Adrenal gland (tissue), 9 donors: ENCODE measurements at regions not wholly inside any gene's neighbourhood (a gene's known extent, or its start where the extent isn't known, plus 50 kb on each side); places are given as distances from the start of the nearest gene placed in this dataset.
"Not testable (repeated sequence)": the region's sequence is repeated elsewhere in the genome, so short reads cannot be mapped to it uniquely, and the experiment has no call there.

Experiments
- DNase-seq, 7 donors: peaks; one replicate each; pipeline ENCODE4 v3.0.0-alpha.2; 2019 to 2020
- H3K27ac ChIP-seq, 5 donors: fragments of 200-600 bp; sonication (generic) in 4 of 5; 1 replicate in 3 of 5; 2 replicates in 2 of 5; pipeline versions ENCODE4 v1.5.1 to v1.8.0; 2016 to 2020; ENCODE audit warnings: mild to moderate bottlenecking in 1 of 5
- H3K27me3 ChIP-seq: fragments of 200-600 bp; 2 replicates; pipeline ENCODE4 v1.8.0; 2021
- H3K36me3 ChIP-seq, 2 donors: fragments of 200-600 bp; replicated peaks in 1 of 2; 1 replicate in 1 of 2; 2 replicates in 1 of 2; pipeline versions ENCODE4 v1.5.1 to v1.8.0; 2018 to 2022
- H3K4me1 ChIP-seq, 2 donors: fragments of 200-600 bp; replicated peaks in 1 of 2; 1 replicate in 1 of 2; 2 replicates in 1 of 2; pipeline versions ENCODE4 v1.5.1 to v1.8.0; 2018 to 2021
- H3K4me3 ChIP-seq, 4 donors: fragments of 200-600 bp; sonication (generic) in 3 of 4; one replicate each; pipeline ENCODE4 v1.5.1; 2016 to 2018
- H3K9me3 ChIP-seq, 3 donors: fragments of 200-600 bp; sonication (generic) in 1 of 3; replicated peaks in 1 of 3; 1 replicate in 2 of 3; 2 replicates in 1 of 3; pipeline versions ENCODE4 v1.5.1 to v1.8.0; 2016 to 2021
- POLR2A ChIP-seq, 2 donors: fragments of 450-650 bp; IDR thresholded peaks; one replicate each; pipeline ENCODE4 v1.6.1; 2017; ENCODE audit warnings: antibody characterized with exemption in 2 of 2, mild to moderate bottlenecking in 2 of 2, moderate library complexity in 1 of 2
- WGBS, 4 donors: extraction: QIAGEN DNeasy Blood & Tissue Kit in 2 of 4; methylation state at CpG; one replicate each; pipeline versions ENCODE4 v1.1.5 to v1.1.7; 2013 to 2017; 5-methylcytosine and 5-hydroxymethylcytosine counted together
- intact Hi-C, 2 donors: fragments of 100-400 bp; cut with DNase I; formaldehyde crosslinking; loops; one replicate each; pipeline versions ENCODE4 v1.14.1 to v1.15.0; 2022 to 2023
- TF ChIP-seq, protein P1 (sequence below), 6 experiments: fragments of 450-650 bp in 4 of 6; fragments of 200-600 bp in 2 of 6; sonication (generic) in 1 of 6; IDR thresholded peaks; 1 replicate in 5 of 6; 2 replicates in 1 of 6; pipeline versions ENCODE4 v1.5.1 to v1.8.0; 2016 to 2021; ENCODE audit warnings: antibody characterized with exemption in 6 of 6, mild to moderate bottlenecking in 2 of 6, moderate library complexity in 1 of 6
- donor health status: healthy with polysubstance abuse.
- donor health status: Bipolar disorder and iron deficiency.
- donor health status: DM: yes; HTN: yes; CAD: no.
- donor health status: DM: no; HTN: no; CAD: no.
- donor health status: DM: no; HTN: no; CAD: no.

DNA sequence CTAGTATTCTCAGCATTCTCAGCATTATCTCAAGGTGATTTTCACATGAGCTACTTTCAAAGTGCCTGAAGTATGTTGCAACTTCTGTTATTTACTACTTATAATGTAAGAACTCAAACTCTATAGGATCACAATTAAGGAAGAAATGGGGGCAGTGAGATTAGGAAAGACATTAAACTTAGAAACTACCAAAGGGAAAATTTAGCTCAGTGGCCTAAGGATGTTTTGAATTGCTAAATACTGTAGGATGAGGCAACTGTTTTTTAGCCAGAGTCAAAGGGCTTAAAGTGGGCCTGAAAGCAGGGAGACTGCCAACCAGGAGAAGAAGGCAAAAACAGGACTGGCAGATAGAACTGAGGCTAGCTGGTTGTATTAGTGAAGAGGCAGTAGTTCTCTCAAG is 55.5 kb upstream of the MBNL1 start:
- TF ChIP-seq POLR2A (IDR thresholded peaks at IDR 0.05) = no peak
- TF ChIP-seq, protein P1, sequence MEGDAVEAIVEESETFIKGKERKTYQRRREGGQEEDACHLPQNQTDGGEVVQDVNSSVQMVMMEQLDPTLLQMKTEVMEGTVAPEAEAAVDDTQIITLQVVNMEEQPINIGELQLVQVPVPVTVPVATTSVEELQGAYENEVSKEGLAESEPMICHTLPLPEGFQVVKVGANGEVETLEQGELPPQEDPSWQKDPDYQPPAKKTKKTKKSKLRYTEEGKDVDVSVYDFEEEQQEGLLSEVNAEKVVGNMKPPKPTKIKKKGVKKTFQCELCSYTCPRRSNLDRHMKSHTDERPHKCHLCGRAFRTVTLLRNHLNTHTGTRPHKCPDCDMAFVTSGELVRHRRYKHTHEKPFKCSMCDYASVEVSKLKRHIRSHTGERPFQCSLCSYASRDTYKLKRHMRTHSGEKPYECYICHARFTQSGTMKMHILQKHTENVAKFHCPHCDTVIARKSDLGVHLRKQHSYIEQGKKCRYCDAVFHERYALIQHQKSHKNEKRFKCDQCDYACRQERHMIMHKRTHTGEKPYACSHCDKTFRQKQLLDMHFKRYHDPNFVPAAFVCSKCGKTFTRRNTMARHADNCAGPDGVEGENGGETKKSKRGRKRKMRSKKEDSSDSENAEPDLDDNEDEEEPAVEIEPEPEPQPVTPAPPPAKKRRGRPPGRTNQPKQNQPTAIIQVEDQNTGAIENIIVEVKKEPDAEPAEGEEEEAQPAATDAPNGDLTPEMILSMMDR (IDR thresholded peaks at IDR 0.05) = no peak
- no peak overlapping the region for H3K27ac ChIP-seq
- no peaks in the 10 kb centered on the region for H3K4me1 ChIP-seq

DNA sequence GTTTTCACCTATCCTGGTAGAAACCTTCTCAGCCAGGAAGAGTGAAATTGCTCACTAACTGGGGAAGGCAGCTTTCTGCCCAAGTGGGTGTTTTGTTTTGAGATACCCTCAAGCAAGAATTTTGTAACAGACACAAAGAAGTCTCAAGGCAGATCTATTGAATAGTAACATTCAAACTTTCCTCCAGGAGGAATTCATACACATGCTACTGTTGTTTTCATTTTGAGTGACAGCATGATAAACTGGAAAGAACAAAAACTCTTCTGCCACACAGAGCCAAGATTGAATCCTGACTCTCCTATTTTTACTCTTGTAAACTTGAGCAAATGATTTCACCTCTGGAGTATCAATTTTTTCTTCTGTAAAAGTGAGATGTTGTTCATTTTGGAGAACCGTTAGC is 54.8 kb upstream of the MBNL1 start:
- no peak overlapping the region for H3K27ac ChIP-seq
- WGBS, 4 donors = 83 to 85% (median 84%) methylated on average over 1 of the region's 1 CpG
- intact Hi-C loops = no loop called here

More for the DNA sequence above, 55.5 kb upstream of the MBNL1 start:
- Histone ChIP-seq H3K9me3 (no peaks in the 10 kb centered on the region), H3K4me3 (no peak overlapping the region), H3K36me3 (no peaks in the 10 kb centered on the region), H3K27me3 (no peaks in the 10 kb centered on the region)
- DNase-seq = no peak
- intact Hi-C loops = no loop called here

DNA sequence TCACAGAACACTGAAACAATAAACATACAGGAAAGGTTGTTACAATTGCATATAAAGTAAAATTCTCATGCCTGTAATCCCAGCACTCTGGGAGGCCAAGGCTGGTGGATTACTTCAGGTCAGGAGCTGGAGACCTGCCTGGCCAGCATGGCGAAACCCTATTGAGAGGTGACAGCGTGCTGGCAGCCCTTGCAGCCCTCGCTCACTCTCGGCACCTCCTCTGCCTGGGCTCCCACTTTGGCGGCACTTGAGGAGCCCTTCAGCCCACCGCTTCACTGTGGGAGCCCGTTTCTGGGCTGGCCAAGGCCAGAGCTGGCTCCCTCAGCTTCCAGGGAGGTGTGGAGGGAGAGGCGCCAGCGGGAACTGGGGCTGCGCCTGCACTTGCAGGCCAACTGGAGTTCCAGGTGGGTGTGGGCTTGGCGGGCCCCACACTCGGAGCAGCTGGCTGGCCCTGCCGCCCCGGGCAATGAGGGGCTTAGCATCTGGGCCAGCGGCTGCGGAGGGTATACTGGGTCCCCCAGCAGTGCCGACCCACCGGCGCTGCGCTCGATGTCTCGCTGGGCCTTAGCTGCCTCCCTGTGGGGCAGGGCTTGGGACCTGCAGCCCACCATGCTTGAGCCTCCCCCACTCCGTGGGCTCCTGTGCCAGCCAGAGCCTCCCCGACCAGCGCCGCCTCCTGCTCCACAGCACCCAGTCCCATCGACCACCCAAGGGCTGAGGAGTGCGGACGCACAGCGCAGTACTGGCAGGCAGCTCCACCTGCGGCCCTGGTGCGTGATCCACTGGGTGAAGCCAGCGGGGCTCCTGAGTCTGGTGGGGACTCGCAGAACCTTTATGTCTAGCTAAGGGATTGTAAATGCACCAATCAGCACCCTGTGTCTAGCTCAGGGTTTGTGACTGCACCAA is 51.5 kb upstream of the MBNL1 start:
- intact Hi-C loops, H3K9me3 ChIP-seq, H3K27ac ChIP-seq, H3K27me3 ChIP-seq, DNase-seq, H3K36me3 ChIP-seq, H3K4me1 ChIP-seq, H3K4me3 ChIP-seq: not testable (repeated sequence)
- WGBS, 4 donors = 95 to 98% (median 96%) methylated on average over 12 to 34 of the region's 34 CpGs

More for the DNA sequence above, 54.8 kb upstream of the MBNL1 start:
- Histone ChIP-seq H3K36me3 (no peaks in the 10 kb centered on the region), H3K4me3 (no peak overlapping the region), H3K9me3 (no peaks in the 10 kb centered on the region), H3K4me1 (no peaks in the 10 kb centered on the region), H3K27me3 (no peaks in the 10 kb centered on the region)
- TF ChIP-seq, protein P1 (IDR thresholded peaks at IDR 0.05) = no peak
- no peak for TF ChIP-seq POLR2A (IDR thresholded peaks at IDR 0.05)
- DNase-seq = no peak

DNA sequence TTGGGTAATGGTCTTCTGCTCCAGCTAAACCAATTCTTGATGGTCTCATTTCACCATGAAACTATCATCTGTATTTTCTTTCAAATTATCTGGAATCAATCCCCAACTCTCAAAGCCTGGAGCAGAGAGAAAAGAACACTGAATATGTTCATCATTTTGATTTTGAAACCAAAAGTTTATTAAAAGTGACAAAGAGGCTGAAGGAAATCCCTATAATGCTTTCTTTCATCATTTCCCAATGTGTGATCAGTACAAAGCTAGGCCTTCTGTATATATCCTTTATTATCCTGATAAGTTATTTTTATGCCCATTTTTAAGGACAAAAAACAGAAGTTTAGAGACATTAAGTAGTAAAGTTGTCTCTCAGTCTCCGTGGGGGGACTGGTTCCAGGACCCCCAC is 50.1 kb upstream of the MBNL1 start:
- intact Hi-C loops = no loop called here
- DNase-seq = no peak
- Histone ChIP-seq H3K27ac (no peak overlapping the region), H3K4me1 (peaks cover 0 to 7% of the 10 kb centered on the region in 2 donors), H3K9me3 (no peaks in the 10 kb centered on the region), H3K27me3 (no peaks in the 10 kb centered on the region), H3K4me3 (no peak overlapping the region), H3K36me3 (no peaks in the 10 kb centered on the region)
- TF ChIP-seq, protein P1 (IDR thresholded peaks at IDR 0.05) = no peak
- TF ChIP-seq POLR2A (IDR thresholded peaks at IDR 0.05) = no peak
- 75 to 93% (median 78%) methylated on average over 1 of the region's 1 CpG for WGBS, 4 donors
